ENCODE measurements at regions not wholly inside any gene's neighbourhood (a gene's known extent, or its start where the extent isn't known, plus 50 kb on each side); places are given as distances from the start of the nearest gene placed in this dataset.
A peak's percentile ranks its signal among the peaks of the same experiment; 100 is the strongest.

DNA sequence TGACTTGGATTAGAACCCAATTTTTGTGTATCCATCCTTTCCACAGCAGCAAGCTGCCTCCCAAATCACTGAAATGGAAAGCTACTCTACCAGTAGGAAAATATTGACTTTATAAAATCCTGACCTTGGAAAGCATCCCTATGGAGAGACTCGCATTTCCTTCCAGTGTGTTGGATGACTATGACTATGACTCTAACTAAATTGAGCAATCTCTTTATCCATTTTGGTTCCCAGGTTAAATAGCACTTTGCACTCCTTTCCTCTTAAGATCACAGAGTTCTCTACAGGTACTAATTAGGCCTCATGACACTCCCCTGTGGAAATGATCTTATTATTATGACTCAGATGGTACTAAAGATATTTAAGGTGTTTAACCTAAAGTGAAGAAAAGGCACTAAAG, 431.8 kb downstream of the PPARGC1A start:
- no peak for DNase-seq (ENCODE audit: low read depth)
- TF ChIP-seq CTCF (IDR thresholded peaks at IDR 0.05; ENCODE audit: low read depth, low read length, missing control alignments) = no peak
- in situ Hi-C loops (cut with HindIII; ENCODE audit: low sequenced_read_pairs) = no loop called here
- H3K4me3 ChIP-seq (ENCODE audit: low read depth, low read length) = no peak overlapping the region

DNA sequence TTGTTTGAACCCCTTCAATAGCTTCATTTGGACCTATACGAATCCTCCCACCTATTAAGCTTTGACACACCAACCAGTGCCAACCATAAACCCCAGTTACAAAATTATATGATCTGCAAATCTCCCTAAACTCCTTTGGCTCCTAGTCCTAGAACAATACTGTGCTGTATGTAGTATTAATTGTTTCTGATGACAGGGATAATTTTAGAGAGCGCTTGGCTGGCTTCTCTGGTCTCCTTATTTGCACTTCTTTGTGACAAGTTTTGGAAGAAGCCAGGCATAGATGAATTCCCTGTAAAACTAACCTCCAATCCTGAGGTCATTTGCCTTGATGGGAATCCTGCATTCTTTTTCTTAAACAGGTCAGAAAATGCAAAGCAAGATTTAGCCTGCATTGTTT, 433.0 kb downstream of the PPARGC1A start:
- in situ Hi-C loops (cut with HindIII; ENCODE audit: low sequenced_read_pairs) = no loop called here
- no peak for DNase-seq (ENCODE audit: low read depth)
- TF ChIP-seq CTCF (IDR thresholded peaks at IDR 0.05; ENCODE audit: low read depth, low read length, missing control alignments) = no peak
- H3K4me3 ChIP-seq (ENCODE audit: low read depth, low read length) = no peak overlapping the region

DNA sequence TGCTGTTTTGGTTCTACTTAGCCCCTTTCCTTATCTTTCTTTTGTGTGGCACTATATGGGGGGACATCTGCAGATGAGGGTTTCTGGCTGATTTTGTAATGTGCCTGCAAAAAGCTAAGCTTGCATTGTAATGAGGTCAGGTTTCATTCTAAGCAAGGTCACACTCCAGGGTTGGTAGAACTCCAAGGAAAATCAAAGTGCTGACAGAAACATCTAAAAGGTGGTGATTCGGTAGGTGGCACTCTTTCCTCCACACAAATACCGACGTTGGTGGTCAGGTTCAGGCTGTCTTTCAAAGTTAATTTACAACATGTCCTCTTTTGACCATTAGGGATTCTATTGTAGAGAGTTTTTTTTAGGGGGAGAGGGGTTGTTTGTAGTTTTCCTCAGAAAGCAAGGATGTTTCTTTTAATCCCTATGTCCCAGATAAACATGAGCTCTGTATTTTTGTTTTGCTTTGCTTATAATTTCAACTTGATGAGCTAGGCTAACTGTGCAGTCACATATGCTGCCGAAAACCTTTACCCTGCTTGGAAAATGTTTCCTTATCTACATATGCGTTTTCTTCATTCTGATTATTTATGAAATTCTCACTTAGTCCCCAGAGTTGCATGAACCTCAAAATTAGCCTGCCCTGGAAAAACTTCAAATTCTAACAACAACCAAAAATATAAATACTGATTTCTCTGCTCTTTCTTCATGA, 434.2 kb downstream of the PPARGC1A start:
- in situ Hi-C loops (cut with HindIII; ENCODE audit: low sequenced_read_pairs) = no loop called here
- peak; percentile 4 for DNase-seq (ENCODE audit: low read depth)
- H3K4me3 ChIP-seq (ENCODE audit: low read depth, low read length) = no peak overlapping the region
- peak; percentile 38 for TF ChIP-seq CTCF (IDR thresholded peaks at IDR 0.05; ENCODE audit: low read depth, low read length, missing control alignments)

DNA sequence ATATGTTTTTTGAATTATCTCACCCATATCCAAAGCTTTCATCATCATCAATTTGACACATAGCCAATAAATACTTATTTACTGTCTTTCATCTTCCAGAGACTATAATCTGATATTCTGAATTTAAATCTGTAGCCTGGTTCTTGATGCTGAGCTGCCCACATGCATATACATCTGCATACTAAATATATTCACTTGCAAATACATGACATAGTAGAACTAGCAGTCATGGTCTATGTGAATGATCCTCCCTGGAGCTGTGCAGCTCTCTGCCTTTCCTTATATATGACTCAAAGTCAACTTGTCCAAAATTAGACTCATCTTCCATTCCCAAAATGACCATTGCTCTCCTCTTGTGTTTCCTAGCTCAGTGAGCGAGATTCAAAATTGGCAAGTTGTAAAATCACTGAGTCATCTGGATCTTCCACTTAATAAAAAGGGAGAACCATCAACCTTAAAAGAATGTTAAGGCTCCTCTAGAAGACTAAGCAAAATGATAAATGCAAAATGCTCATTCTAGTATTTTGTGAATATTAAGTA, 448.2 kb downstream of the PPARGC1A start:
- no peak for DNase-seq (ENCODE audit: low read depth)
- no peak overlapping the region for H3K4me3 ChIP-seq (ENCODE audit: low read depth, low read length)
- no peak for TF ChIP-seq CTCF (IDR thresholded peaks at IDR 0.05; ENCODE audit: low read depth, low read length, missing control alignments)
- in situ Hi-C loops (cut with HindIII; ENCODE audit: low sequenced_read_pairs) = no loop called here

GRCh38 chr4:23438764-23439163, 451.1 kb downstream of the PPARGC1A start:
- no peak for TF ChIP-seq CTCF (IDR thresholded peaks at IDR 0.05; ENCODE audit: low read depth, low read length, missing control alignments)
- in situ Hi-C loops (cut with HindIII; ENCODE audit: low sequenced_read_pairs) = no loop called here
- no peak overlapping the region for H3K4me3 ChIP-seq (ENCODE audit: low read depth, low read length)
- no peak for DNase-seq (ENCODE audit: low read depth)

GRCh38 chr4:23429497-23429896, 460.4 kb downstream of the PPARGC1A start:
- TF ChIP-seq CTCF (IDR thresholded peaks at IDR 0.05; ENCODE audit: low read depth, low read length, missing control alignments) = no peak
- DNase-seq (ENCODE audit: low read depth) = no peak
- H3K4me3 ChIP-seq (ENCODE audit: low read depth, low read length) = no peak overlapping the region
- in situ Hi-C loops (cut with HindIII; ENCODE audit: low sequenced_read_pairs) = no loop called here

Data from astrocyte of the cerebellum (primary cell).